Stimulated activated CD4-positive, alpha-beta T cell treated with anti-CD3 and anti-CD28 coated beads, Interleukin-1b, Interleukin-23, amount 100 ng/mL, for 24 hours (primary cell): ENCODE measurements at regions not wholly inside any gene's neighbourhood (a gene's known extent, or its start where the extent isn't known, plus 50 kb on each side); places are given as distances from the start of the nearest gene placed in this dataset.
"Not testable (repeated sequence)": the region's sequence is repeated elsewhere in the genome, so short reads cannot be mapped to it uniquely, and the experiment has no call there.

ENCODE experiments used
- DNase-seq, 4 experiments: peaks; one replicate each; pipeline ENCODE4 v3.0.0-alpha.2; 2020; ENCODE audit warnings: low read depth in 4 of 4, low spot score in 1 of 4

- DNase-seq = no peak
Measured at GRCh38 chr5:37971483-37972024, 131.7 kb upstream of the GDNF start.

- no peak for DNase-seq
Measured at GRCh38 chr5:37966871-37967270, 127.0 kb upstream of the GDNF start.

- DNase-seq = no peak
Measured at GRCh38 chr5:37966291-37966690, 126.5 kb upstream of the GDNF start.

GRCh38 chr5:37962389-37962788, 122.5 kb upstream of the GDNF start:
- DNase-seq = no peak

GRCh38 chr5:37957218-37957617, 117.4 kb upstream of the GDNF start:
- DNase-seq = no peak

- DNase-seq = no peak
Measured at GRCh38 chr5:37955748-37956147, 115.9 kb upstream of the GDNF start.

- no peak for DNase-seq
Measured at GRCh38 chr5:37954561-37954960, 114.7 kb upstream of the GDNF start.

GRCh38 chr5:37951946-37952721, 112.3 kb upstream of the GDNF start:
- no peak for DNase-seq

GRCh38 chr5:37950436-37950835, 110.6 kb upstream of the GDNF start:
- no peak for DNase-seq

- DNase-seq = no peak
Measured at GRCh38 chr5:37945446-37945845, 105.6 kb upstream of the GDNF start.

GRCh38 chr5:37943136-37943535, 103.3 kb upstream of the GDNF start:
- DNase-seq = not testable (repeated sequence)

GRCh38 chr5:37940931-37941623, 101.2 kb upstream of the GDNF start:
- DNase-seq = no peak

- no peak for DNase-seq
Measured at GRCh38 chr5:37938861-37939260, 99.0 kb upstream of the GDNF start.

GRCh38 chr5:37938076-37938852, 98.4 kb upstream of the GDNF start:
- no peak for DNase-seq

GRCh38 chr5:37936091-37936490, 96.2 kb upstream of the GDNF start:
- DNase-seq = no peak

- DNase-seq = no peak
Measured at GRCh38 chr5:37933576-37933975, 93.7 kb upstream of the GDNF start.

GRCh38 chr5:37932450-37932849, 92.6 kb upstream of the GDNF start:
- DNase-seq = no peak

- DNase-seq = no peak
Measured at GRCh38 chr5:37931541-37931940, 91.7 kb upstream of the GDNF start.

GRCh38 chr5:37930350-37930749, 90.5 kb upstream of the GDNF start:
- no peak for DNase-seq

- DNase-seq = no peak
Measured at GRCh38 chr5:37929791-37930190, 90.0 kb upstream of the GDNF start.

- DNase-seq = not testable (repeated sequence)
Measured at GRCh38 chr5:37927753-37928152, 87.9 kb upstream of the GDNF start.

- DNase-seq = no peak
Measured at GRCh38 chr5:37926732-37927131, 86.9 kb upstream of the GDNF start.
